NCI-H146 (cell line): ENCODE measurements at regions not wholly inside any gene's neighbourhood (a gene's known extent, or its start where the extent isn't known, plus 50 kb on each side); places are given as distances from the start of the nearest gene placed in this dataset.

Source experiments
- DNase-seq: peaks from one replicate; lab custom pipeline; 2025; lab: John Stamatoyannopoulos, UW

DNA sequence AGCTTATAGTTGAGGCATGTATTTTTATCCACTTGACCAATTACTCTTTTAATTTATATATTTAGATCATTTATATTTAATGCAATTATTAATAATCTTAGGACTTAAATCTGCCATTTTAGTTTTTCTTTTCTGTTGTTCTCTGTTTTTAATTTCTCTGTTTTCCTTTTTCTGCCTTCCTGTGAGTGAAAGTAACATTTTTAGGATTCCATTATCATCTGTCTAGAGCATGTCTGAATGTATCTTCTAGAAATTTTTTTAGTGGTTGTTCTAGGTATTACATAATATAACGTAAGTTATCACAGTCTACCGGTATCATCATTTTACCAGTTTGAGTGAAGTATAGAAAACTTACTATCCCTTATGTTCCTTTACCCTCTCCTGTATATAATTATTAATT, 197.3 kb downstream of the UNC5CL start:
- DNase-seq, result no peak

DNA sequence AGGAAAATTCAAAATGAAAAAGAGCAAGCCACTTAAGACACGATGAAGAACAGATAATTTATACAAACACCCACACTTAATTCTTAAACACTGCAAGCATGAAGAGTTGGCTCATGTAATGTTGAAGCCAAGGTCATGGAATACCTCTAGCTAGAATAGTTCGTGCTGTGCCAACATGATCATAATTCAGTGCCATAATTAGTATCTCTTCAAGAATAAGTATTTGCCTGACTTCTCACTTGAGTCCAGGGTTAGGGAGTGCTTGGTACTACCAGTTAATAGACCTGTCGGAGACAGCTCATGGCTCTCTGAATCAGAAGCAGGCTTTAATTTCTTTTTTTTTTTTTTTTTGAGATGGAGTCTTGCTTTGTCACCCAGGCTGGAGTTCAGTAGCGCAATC, 206.3 kb downstream of the UNC5CL start:
- DNase-seq, result no peak

DNA sequence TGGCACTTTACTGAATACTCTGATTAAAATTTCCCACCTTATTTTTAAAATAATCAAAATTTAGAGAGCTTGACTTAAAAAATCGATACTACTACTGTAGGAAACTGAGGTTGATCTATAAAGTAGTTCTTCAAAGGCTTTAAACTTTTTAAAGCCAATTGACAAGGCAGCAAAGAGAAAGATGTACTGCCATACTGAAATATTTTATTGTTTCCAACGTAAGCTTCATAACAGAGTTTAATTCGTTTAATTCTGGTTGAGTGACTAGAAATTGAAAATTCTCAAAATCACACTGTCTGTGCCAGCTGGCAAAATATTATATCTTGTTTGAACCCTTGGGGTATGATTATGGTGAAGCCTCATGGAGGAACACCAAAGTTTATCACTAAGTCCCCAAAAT, 207.6 kb downstream of the UNC5CL start:
- DNase-seq, result no peak

DNA sequence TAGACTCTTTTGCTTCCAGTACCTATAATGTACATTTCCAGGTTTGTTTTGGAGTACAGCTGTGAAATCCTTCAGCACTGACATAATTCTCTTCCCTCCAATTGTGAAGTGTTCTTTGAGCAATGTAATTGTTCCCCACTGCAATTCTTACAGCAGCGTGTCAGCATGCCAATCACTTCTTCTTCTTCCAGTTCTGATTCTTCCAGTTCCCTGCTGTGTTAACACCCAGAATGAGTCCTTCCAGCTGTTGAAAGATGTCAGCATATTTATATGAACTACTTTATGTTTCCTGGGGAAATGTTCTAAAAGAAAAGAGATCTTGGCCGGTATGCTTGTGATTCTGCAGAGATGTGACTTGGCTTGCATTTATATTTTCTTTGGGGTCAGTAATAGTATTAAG, 213.9 kb downstream of the UNC5CL start:
- no peak for DNase-seq

DNA sequence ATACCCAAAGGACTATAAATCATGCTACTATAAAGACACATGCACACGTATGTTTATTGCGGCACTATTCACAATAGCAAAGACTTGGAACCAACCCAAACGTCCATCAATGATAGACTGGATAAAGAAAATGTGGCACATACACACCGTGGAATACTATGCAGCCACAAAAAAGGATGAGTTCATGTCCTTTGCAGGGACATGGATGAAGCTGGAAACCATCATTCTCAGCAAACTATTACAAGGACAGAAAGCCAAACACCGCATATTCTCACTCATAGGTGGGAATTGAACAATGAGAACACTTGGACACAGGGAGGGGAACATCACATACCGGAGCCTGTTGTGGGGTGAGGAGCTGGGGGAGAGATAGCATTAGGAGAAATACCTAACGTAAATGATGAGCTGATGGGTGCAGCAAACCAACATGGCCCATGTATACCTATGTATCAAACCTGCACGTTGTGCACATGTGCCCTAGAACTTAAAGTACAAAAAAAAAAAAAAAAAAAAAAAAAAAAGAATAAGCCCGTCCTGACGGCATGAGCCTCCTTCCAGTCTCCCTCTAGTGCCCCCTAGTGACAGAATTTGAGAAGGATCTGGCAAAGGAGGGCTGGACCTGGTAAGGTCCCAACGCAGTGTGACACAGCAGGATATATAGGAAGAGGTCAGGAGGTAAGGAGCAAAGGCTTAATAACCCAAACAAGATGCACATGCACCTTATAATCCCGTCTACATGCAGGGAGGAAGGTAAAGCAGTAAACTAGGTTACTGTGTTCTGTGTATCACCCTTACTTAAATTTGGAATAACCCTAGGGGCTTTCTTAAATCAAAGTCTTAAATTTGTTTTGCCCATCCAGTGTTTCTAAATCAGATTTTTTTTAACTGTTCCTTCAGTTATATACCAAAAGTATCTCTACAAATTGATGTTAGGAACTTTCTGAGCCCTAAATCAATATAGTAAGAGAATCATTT, 214.8 kb downstream of the UNC5CL start:
- DNase-seq, result peak; percentile 60

DNA sequence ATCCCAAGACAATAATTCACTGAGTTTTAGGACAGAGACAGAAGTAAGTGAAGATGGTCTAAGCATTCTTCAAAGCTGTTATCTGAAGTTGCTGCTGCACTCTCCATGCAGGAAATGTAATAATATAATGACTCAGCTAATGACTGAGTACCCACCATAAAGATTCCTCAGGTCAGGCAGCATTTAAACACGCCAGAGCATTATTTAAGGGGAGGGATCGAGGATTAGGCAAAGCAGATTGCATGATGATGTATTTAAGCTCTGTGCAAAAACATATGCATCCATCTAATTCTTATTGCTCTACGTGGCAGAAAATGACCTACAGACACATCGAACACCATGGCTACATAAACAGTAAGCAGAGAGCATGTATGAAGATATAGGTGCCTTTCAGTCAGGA, 216.4 kb downstream of the UNC5CL start:
- DNase-seq, result no peak

DNA sequence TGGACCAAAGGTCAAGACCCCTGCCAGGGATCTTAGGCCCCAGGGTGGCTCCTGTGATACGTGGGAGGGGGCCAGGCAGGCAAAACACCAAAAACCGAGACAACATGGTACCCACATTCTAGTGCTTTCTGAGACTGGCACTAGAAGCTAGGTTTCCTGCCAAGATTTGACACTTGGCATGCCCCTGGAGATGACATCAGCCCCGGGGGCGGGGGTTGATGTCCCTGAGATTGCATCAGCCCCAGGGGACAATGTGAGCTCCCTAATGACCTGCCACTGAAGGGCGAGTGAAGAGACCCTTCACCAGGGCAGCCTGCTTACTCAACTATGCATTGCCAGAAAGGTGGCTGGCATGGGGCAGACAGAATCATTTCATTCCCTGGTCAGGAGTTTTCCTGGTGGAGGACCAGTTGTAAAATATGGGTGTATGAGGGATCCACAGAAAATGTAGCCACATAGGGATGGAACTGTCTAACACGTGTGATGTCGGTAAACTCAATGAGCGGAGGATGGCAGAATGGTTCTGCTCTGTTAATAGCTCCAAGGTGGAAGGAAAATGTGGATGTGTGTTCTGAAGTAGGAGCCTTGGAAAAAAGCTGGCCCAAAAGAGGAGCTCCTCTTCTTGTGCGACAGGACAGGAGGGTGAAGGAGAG, 219.7 kb downstream of the UNC5CL start:
- DNase-seq, result no peak

DNA sequence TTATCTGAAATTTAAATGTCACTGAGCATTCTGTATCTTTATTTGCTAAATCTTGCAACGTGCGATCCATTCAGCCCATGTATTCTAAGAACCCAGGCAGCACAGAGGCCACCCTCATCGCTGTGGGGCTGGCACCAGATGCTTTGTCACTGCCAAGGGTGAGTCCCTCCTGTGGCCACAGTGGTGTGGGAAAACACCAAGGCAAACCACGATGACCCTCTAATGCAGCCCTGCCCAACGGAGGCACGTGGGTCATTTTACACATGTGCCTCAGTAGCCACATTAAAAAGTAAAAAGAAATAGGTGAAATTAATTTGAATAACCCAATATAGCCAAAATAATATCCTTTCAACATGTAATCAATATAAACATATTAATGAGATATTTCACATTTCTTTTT, 221.7 kb downstream of the UNC5CL start:
- no peak for DNase-seq

DNA sequence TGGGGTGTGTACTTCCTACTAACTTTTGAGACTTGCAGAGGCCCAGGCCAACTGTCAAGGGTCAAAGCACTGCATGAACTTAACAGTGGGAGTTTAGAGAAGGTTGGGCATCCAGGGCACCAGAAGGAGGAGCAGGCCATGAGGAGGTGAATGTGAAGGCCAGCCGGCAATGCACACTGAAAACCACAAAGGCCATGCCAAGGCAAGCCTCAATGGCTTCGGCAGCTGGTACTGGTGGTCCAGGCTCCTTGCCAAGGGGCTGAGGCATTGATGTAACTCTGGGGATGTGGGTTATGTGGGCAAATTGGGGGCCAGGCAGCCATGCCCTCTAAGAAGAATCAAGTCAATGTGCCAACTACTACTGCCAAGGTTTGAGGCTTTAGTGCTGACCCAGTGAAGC, 222.4 kb downstream of the UNC5CL start:
- DNase-seq, result no peak

DNA sequence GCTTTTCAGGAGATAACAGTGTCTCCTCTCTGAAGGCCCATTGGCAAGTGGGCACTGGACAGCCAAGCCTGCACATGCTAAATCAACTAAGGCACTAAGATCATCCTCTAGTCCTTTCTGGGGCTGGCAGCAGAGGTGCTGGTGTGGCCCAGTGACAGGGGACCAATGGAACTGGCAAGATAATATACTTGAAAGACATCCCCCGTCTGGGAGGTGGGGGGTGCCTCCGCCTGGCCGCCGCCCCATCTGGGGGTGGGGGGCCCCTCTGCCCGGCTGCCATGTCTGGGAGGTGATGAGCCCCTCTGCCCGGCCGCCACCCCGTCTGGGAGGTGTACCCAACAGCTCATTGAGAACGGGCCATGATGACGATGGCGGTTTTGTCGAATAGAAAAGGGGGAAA, 223.3 kb downstream of the UNC5CL start:
- DNase-seq, result no peak

DNA sequence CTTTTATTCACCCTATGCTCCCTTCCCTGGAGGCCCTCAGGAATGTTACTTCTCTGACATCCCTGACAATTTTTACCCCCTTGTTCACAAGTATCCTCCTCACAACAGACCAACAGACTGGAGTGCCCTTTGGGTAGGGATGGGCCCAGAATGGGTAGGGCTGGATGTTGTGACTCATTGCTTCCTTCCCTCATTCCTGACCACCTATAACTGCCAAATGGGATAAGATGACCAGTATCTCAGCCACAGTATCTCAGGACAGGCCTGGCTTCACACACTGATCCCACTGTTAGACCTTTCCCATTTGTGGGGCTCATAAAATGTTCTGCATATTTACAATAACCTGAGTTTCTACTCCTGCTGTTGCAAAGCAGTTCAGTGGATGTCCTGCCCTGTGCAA, 223.0 kb upstream of the LRFN2 start:
- no peak for DNase-seq

DNA sequence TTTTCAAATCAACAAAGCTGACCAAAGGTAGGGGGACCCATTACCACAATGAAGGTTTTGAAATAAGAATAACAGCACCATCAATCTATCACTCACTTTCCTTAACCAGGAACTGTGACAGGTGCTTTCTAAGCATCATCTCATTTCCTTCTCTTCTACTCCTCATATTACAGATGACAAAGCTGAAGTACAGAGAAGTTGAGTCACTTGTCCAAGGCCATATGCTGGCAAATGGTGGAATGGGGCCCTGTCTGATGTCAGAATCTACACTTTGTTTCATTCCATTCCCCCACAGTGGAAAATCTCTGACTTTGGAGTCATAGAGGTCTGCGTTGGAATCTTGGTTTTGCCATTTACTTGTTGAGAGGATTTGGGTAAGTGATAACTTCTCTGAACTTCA, 222.5 kb upstream of the LRFN2 start:
- no peak for DNase-seq

DNA sequence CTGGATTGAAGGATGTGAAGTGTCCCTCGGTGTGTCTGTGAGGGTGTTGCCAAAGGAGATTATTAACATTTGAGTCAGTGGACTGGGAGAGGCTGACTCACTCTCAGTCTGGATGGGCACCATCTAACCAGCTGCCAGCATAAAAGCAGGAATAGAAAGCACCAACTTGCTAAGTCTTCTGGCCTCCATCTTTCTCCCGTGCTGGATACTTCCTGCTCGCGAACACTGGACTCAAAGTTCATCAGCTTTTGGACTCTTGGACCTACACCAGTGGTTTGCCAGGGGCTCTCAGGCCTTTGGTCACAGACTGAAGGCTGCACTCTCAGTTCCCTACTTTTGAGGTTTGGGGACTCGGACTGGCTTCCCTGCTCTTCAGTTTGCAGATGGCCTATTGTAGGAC, 220.3 kb upstream of the LRFN2 start:
- no peak for DNase-seq

DNA sequence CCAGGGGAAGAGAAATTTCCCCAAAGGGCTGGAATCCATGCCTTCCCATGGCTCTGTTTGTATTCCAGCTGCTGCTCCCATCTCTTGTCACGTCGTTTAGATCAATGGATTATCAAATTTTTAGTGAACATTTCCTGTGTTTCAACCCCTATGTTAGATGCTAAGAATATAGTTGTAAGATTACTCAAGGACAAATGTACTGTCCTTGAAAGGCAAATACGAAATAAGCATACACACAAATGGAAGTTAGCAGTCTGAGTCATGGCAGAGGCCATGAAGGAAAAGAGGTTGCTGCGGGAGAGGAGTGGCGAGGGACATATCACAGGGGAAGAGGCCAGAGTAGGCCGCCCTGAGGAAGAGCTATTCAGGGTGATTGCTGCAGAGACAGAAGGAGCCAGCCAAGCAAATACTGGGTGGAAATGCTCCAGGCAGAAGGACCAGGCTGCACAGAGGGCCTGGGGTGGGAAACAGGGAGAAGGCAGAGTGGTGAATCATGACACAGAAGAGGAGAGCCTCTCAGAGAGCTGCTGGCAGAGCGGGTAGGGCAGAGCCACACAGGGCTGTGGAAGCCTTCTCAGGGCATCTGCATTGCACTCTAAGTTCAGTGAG, 219.2 kb upstream of the LRFN2 start:
- DNase-seq, result no peak

DNA sequence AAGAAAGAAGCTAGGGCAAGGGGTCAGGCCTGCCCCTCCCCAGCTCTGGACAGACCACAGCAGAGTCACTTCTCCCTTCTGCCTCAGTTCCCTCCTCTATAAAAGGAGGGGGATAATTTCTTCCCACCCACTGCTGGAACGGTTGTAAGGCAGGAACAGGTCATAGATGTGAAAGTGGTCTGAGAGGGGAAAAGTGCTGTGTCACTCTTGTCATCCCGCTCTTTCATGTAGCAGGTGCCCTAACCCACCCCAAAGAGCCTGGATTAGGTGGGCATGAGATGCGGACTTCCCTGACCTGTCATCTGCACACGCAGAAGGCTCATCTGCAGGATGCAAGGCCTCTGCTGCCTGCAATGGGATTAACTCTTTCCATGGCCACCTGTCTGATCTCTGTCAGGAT, 218.2 kb upstream of the LRFN2 start:
- no peak for DNase-seq

DNA sequence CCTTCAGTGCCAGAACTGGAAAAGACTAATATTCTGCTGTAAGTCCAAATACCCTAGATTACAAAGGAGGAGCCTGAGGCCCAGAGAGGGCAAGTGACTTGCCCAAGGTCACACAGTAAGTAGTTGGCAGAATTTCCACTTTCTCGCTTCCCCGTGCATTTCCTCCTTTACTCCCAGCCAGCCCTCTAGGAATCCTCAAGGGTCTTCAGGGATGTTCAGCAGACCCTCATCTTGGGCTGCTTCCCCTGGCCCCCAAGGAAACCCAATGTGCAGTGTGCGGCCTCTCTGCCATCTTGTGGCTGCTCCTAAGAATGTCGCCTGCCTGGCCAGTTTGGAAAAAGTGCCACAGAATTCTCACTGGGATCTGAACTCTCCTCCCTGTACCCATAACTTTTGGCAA, 217.7 kb upstream of the LRFN2 start:
- DNase-seq, result no peak

DNA sequence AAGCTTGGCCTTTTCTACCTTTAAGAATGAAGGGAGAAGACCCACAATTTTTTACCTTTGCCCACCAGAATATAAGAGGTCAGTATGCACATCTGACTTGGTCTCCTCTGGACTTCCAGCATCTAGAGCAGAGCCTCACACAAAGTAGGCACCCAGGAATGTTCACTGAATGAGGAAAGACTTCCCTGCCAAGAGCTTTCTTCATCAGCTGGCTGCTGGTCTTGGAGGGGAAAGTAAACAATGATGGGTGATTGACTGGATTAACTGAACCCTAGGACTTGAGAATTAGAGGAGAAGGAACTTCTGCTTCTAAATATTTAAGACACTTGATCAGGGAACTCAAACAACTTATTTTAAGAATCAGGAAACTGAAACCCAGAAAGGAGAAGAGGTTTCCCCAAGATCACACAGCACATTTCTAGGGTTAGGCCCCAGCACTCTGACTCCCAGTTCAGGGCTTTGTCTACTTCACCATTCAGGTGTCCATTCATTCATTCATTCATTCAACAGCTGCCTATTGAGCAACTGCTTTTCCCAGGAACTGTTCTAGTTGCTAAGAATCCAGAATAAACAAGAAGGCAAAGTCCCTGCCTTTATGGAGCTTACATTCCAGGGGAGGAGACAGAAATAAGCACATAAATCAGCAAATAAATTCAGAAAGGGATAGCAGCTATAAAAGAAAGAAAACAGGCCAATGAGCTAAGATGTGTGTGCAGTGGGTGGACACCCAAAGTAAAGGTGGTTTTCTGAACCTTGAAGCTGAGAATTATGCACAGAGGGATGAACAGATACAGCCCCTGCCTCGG, 216.9 kb upstream of the LRFN2 start:
- no peak for DNase-seq

DNA sequence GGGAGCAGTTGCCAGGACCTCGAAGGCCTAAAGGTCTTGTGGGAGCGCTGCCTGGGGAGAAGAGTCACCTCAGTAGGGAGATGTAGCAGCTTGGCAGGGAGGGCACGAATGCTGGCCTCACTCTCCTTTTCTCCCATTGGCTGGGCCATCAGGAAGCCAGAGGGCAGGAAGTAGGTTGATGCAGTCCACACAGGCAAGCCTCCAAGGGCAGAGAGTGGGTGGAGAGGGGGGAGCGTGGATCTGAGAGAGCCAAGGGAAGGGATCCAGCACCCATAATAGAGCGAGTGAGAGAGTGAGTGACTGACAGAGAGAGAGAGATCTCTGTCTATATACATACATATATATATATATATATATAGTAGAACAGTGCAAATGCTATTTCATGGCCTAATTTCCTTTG, 215.3 kb upstream of the LRFN2 start:
- no peak for DNase-seq

DNA sequence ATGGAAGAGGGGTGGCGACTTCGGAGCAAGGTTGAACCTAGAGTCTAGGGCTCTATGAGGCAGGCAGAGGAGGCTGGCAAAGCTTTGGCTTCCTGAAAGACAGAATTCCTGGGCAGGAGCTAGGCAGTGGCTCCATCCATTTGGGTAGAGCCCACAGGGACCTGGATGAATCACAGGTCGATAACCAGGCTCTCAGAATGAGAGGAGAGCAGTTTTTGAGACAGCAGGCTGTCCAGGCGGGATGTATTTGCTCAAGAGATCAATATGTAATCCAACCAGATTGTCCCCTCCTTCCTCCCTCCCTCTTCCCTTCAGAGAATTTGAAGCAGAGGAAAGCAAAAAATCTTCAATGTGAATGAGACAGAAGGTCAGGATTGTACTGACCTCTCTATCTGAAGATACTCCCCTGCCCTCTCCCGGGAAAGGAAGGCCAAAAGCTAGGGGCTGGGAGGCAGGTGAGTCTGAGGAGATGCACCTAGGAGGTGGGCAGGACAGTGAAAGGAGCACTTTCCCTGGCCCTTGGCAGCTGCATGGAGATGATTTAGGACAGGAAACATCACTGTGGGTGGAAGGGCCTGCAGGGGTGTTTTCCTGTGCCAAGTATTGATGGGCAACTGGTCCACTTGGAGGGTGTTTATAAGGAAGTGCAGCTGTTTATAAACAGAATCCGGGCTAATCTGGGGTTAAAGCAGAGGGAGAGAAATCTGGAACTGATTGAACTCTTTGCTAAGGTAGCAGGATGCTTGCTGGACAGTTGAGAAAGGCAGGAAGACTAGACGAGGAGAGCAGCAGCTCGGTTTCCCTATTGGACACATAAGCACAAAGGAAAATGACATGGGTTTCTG, 212.4 kb upstream of the LRFN2 start:
- peak; percentile 28 for DNase-seq

DNA sequence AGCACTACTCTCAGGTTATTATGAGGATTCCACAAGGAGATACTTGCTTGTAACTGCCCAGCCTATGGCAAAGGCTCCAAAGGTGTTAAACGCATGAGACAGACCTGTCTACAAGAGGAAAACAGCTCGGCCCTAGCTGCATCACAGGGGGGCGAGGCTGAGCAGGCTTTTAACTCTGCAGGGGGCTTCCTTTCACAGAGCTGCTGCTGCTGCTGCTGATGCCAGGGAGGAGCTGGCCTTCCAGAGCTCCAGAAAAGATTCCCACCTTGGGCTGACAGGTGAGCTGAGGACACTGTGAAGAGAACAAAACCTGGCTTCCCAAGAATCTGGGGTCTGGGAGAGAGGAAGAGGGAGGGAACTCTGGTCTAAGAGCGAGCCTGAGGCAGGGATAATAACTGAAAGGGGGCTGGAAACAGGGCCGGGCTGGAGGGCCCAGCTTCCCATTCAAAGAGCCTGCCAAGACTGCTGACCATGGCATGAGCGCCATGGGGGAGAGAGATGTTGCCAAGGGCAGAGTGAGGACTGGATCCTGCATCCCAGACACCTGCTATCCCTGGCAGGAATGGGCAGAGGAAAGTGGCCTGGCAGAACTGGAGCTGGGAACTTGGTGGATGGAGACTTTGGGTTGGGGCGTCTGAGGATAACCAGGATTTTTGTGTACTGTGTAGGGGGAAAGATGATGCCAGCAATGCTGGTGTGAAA, 211.1 kb upstream of the LRFN2 start:
- no peak for DNase-seq
